ENCODE measurements at regions not wholly inside any gene's neighbourhood (a gene's known extent, or its start where the extent isn't known, plus 50 kb on each side); places are given as distances from the start of the nearest gene placed in this dataset.

- no peaks in the 10 kb centered on the region; the same call in 1 of the 2 replicates for H3K9me3 ChIP-seq (ENCODE audit: control insufficient read depth, insufficient read depth, low read depth, low read length)
- H3K36me3 ChIP-seq (ENCODE audit: control insufficient read depth in 2 of 2, insufficient read depth in 1 of 2, low read length in 2 of 2) = no peaks in the 10 kb centered on the region
- no peaks in the 10 kb centered on the region for H3K4me1 ChIP-seq (ENCODE audit: control insufficient read depth, insufficient read depth, low read length)
- H3K4me3 ChIP-seq (ENCODE audit: low read depth, low read length) = no peak overlapping the region
- no peak overlapping the region for H3K27ac ChIP-seq (ENCODE audit: extremely low read depth, low read depth, low read length)
- TF ChIP-seq ZNF521 (tag by site-specific recombination; IDR thresholded peaks at IDR 0.05) (no peak), ZNF792 (tag by site-specific recombination; IDR thresholded peaks at IDR 0.05) (no peak), ZNF266 (tag by site-specific recombination; IDR thresholded peaks at IDR 0.05; ENCODE audit: low read depth) (no peak), ZNF423 (tag by site-specific recombination; IDR thresholded peaks at IDR 0.05) (no peak), ZNF585B (tag by site-specific recombination; IDR thresholded peaks at IDR 0.05) (no peak), ZBTB48 (tag by site-specific recombination; IDR thresholded peaks at IDR 0.05) (no peak), ZNF654 (tag by site-specific recombination; IDR thresholded peaks at IDR 0.05; ENCODE audit: low read depth) (no peak), SCRT1 (tag by site-specific recombination; IDR thresholded peaks at IDR 0.05; ENCODE audit: borderline replicate concordance) (no peak), ZNF2 (tag by site-specific recombination; IDR thresholded peaks at IDR 0.05) (no peak), ZBTB26 (tag by site-specific recombination; optimal IDR thresholded peaks at IDR 0.05) (no peak)
- ChIA-PET CTCF (no interaction called here), POLR2A (no interaction called here)
These were observed 147.7 kb downstream of the PRR32 start for GRCh38 chrX:126967225-126967624.

GRCh38 chrX:126982158-126982557, 162.6 kb downstream of the PRR32 start:
- CTCF ChIA-PET = no interaction called here
- POLR2A ChIA-PET = no interaction called here

GRCh38 chrX:126985027-126985426, 165.5 kb downstream of the PRR32 start:
- TF ChIP-seq ZNF670 (tag by site-specific recombination; IDR thresholded peaks at IDR 0.05; ENCODE audit: low read depth) = no peak
- TF ChIP-seq BCL11A (tag by site-specific recombination; IDR thresholded peaks at IDR 0.05; ENCODE audit: low read depth) = no peak
- TF ChIP-seq ZNF514 (tag by site-specific recombination; IDR thresholded peaks at IDR 0.05) = no peak
- TF ChIP-seq ZNF768 (tag by site-specific recombination; IDR thresholded peaks at IDR 0.05) = no peak
- TF ChIP-seq ZNF585B (tag by site-specific recombination; IDR thresholded peaks at IDR 0.05) = no peak
- no peak for TF ChIP-seq ZNF335 (tag by site-specific recombination; conservative IDR thresholded peaks at IDR 0.05)
- TF ChIP-seq ZNF629 (tag by site-specific recombination; IDR thresholded peaks at IDR 0.05) = no peak
- no peak for TF ChIP-seq ZNF513 (tag by site-specific recombination; IDR thresholded peaks at IDR 0.05)
- no peak for TF ChIP-seq KLF8 (tag by site-specific recombination; IDR thresholded peaks at IDR 0.05)
- TF ChIP-seq YY2 (tag by site-specific recombination; IDR thresholded peaks at IDR 0.05) = no peak
- TF ChIP-seq GLIS2 (tag by site-specific recombination; IDR thresholded peaks at IDR 0.05) = no peak
- TF ChIP-seq ZBTB6 (tag by site-specific recombination; IDR thresholded peaks at IDR 0.05) = no peak
- no peak for TF ChIP-seq ZNF248 (tag by site-specific recombination; IDR thresholded peaks at IDR 0.05)
- TF ChIP-seq WT1 (tag by site-specific recombination; IDR thresholded peaks at IDR 0.05) = no peak
- TF ChIP-seq ZNF19 (tag by site-specific recombination; IDR thresholded peaks at IDR 0.05; ENCODE audit: low read depth) = no peak
- no peak for TF ChIP-seq RBAK (tag by site-specific recombination; IDR thresholded peaks at IDR 0.05)
- TF ChIP-seq ZNF302 (tag by site-specific recombination; IDR thresholded peaks at IDR 0.05; ENCODE audit: low read depth) = no peak
- no peak for TF ChIP-seq ZNF391 (tag by site-specific recombination; IDR thresholded peaks at IDR 0.05; ENCODE audit: borderline replicate concordance, low read depth)
- ChIA-PET CTCF (no interaction called here), POLR2A (no interaction called here)
- no peaks in the 10 kb centered on the region; the same call in 1 of the 2 replicates for H3K9me3 ChIP-seq (ENCODE audit: control insufficient read depth, insufficient read depth, low read depth, low read length)
- no peaks in the 10 kb centered on the region for H3K36me3 ChIP-seq (ENCODE audit: control insufficient read depth in 2 of 2, insufficient read depth in 1 of 2, low read length in 2 of 2)
- no peak overlapping the region for H3K27ac ChIP-seq (ENCODE audit: extremely low read depth, low read depth, low read length)
- no peaks in the 10 kb centered on the region for H3K4me1 ChIP-seq (ENCODE audit: control insufficient read depth, insufficient read depth, low read length)
- no peak overlapping the region for H3K4me3 ChIP-seq (ENCODE audit: low read depth, low read length)

More at GRCh38 chrX:126982158-126982557, 162.6 kb downstream of the PRR32 start:
- no peak for TF ChIP-seq GLIS2 (tag by site-specific recombination; IDR thresholded peaks at IDR 0.05)
- no peak for TF ChIP-seq ZNF621 (tag by site-specific recombination; IDR thresholded peaks at IDR 0.05)
- H3K36me3 ChIP-seq (ENCODE audit: control insufficient read depth in 2 of 2, insufficient read depth in 1 of 2, low read length in 2 of 2) = no peaks in the 10 kb centered on the region
- H3K4me1 ChIP-seq (ENCODE audit: control insufficient read depth, insufficient read depth, low read length) = no peaks in the 10 kb centered on the region
- H3K4me3 ChIP-seq (ENCODE audit: low read depth, low read length) = no peak overlapping the region
- H3K9me3 ChIP-seq (ENCODE audit: control insufficient read depth, insufficient read depth, low read depth, low read length) = no peaks in the 10 kb centered on the region; the same call in 1 of the 2 replicates
- no peak overlapping the region for H3K27ac ChIP-seq (ENCODE audit: extremely low read depth, low read depth, low read length)

Measured in HEK293 (cell line).